K562 (cell line): ENCODE measurements at regions not wholly inside any gene's neighbourhood (a gene's known extent, or its start where the extent isn't known, plus 50 kb on each side); places are given as distances from the start of the nearest gene placed in this dataset.
A peak's percentile ranks its signal among the peaks of the same experiment; 100 is the strongest.

Experiments
- DACH1 ChIP-seq: fragments of 450-650 bp; IDR thresholded peaks from 2 replicates; pipeline ENCODE4 v1.6.1; 2018; ENCODE audit not compliant: partially characterized antibody
- EWSR1 ChIP-seq: fragments of 450-650 bp; IDR thresholded peaks from 2 replicates; pipeline ENCODE4 v1.6.1; 2018; ENCODE audit warnings: borderline replicate concordance, mild to moderate bottlenecking, low read depth, moderate library complexity; ENCODE audit not compliant: partially characterized antibody
- FOXM1 ChIP-seq, 2 experiments: fragments of 450-650 bp in 1 of 2; sonication (generic) in 1 of 2; formaldehyde crosslinking in 1 of 2; IDR thresholded peaks; 2 replicates each; pipeline versions ENCODE4 v1.6.1 to v1.9.0; 2017 to 2022; ENCODE audit warnings: low read depth in 2 of 2, mild to moderate bottlenecking in 2 of 2, missing genetic modification reagents in 1 of 2, moderate library complexity in 1 of 2
- GTF2A2 ChIP-seq: IDR thresholded peaks from 2 replicates; pipeline ENCODE4 v1.6.1; 2016; ENCODE audit warnings: mild to moderate bottlenecking, missing genetic modification characterization, missing compliant biosample characterization
- HDGF ChIP-seq: fragments of 450-650 bp; IDR thresholded peaks from 2 replicates; pipeline ENCODE4 v1.6.1; 2016
- HES1 ChIP-seq: fragments of 450-650 bp; IDR thresholded peaks from 2 replicates; pipeline ENCODE4 v1.6.1; 2016; ENCODE audit warnings: low read depth, mild to moderate bottlenecking, moderate library complexity
- HSF4 ChIP-seq: fragments of 250-450 bp; sonication (Bioruptor Pico); IDR thresholded peaks from 2 replicates; pipeline ENCODE4 v2.1.2; 2022; ENCODE audit warnings: mild to moderate bottlenecking, moderate library complexity, borderline replicate concordance
- ILK ChIP-seq: fragments of 450-650 bp; IDR thresholded peaks from 2 replicates; pipeline ENCODE4 v1.6.1; 2016; ENCODE audit warnings: missing genetic modification characterization, low read depth, mild to moderate bottlenecking, missing compliant biosample characterization, moderate library complexity, borderline replicate concordance
- KDM1A ChIP-seq, 2 experiments: fragments of 450-650 bp; IDR thresholded peaks; 2 replicates each; pipeline ENCODE4 v1.6.1; 2016; ENCODE audit warnings: mild to moderate bottlenecking in 2 of 2
- MYC ChIP-seq, 2 experiments: fragments of 250-450 bp in 1 of 2; sonication (Bioruptor Pico) in 1 of 2; IDR thresholded peaks; 2 replicates each; pipeline versions ENCODE4 v1.5.1 to v1.6.1; 2012 to 2021; ENCODE audit warnings: low read depth in 2 of 2, borderline replicate concordance in 1 of 2, improper control_type of control experiment in 1 of 2, low read length in 1 of 2, mild to moderate bottlenecking in 1 of 2, moderate library complexity in 1 of 2
- RBM22 ChIP-seq: fragments of 200-400 bp; formaldehyde crosslinking; IDR thresholded peaks from 2 replicates; pipeline ENCODE4 v1.6.1; 2018; ENCODE audit warnings: low read length, low read depth; ENCODE audit not compliant: poor library complexity, severe bottlenecking
- SMARCA5 ChIP-seq: fragments of 450-650 bp; IDR thresholded peaks from 2 replicates; pipeline ENCODE4 v1.6.1; 2016
- SNAPC5 ChIP-seq: fragments of 250-450 bp; sonication (Bioruptor Pico); IDR thresholded peaks from 2 replicates; pipeline ENCODE4 v1.8.0; 2021; ENCODE audit warnings: moderate library complexity, mild to moderate bottlenecking, inconsistent platforms
- SNRNP70 ChIP-seq: fragments of 200-400 bp; formaldehyde crosslinking; optimal IDR thresholded peaks from 2 replicates; pipeline ENCODE3; 2017; ENCODE audit warnings: low read depth, low read length
- YY1 ChIP-seq, 3 experiments: IDR thresholded peaks; 2 replicates each; pipeline ENCODE4 v1.6.1; 2011; ENCODE audit warnings: low read length in 2 of 3, mild to moderate bottlenecking in 2 of 3, moderate library complexity in 2 of 3, borderline replicate concordance in 1 of 3, control low read depth in 1 of 3, low read depth in 1 of 3; ENCODE audit not compliant: insufficient read depth in 3 of 3, insufficient replicate concordance in 2 of 3, control insufficient read depth in 1 of 3, insufficient read length in 1 of 3; ENCODE audit errors: extremely low read depth in 1 of 3
- ZBED1 ChIP-seq: IDR thresholded peaks from 2 replicates; pipeline ENCODE4 v1.6.1; 2014
- ZNF143 ChIP-seq: sonication (generic); formaldehyde crosslinking; IDR thresholded peaks from 2 replicates; pipeline ENCODE4 v1.9.0; 2022; ENCODE audit warnings: mild to moderate bottlenecking, missing genetic modification reagents
- ZNF197 ChIP-seq: fragments of 200-800 bp; sonication (Bioruptor generic); IDR thresholded peaks from 2 replicates; pipeline ENCODE4 v1.6.1; 2016; ENCODE audit warnings: low read depth, missing genetic modification characterization, missing compliant biosample characterization
- ZNF232 ChIP-seq: sonication (generic); formaldehyde crosslinking; IDR thresholded peaks from 2 replicates; pipeline ENCODE4 v1.8.0; 2022; ENCODE audit warnings: mild to moderate bottlenecking, missing genetic modification reagents
- ZNF431 ChIP-seq: sonication (generic); formaldehyde crosslinking; IDR thresholded peaks from 2 replicates; pipeline ENCODE4 v1.8.0; 2022; ENCODE audit warnings: mild to moderate bottlenecking, missing genetic modification reagents
- ZNF507 ChIP-seq: conservative IDR thresholded peaks from 2 replicates; pipeline ENCODE4 v1.6.1; 2017; ENCODE audit warnings: missing genetic modification characterization, missing compliant biosample characterization
- ZNF589 ChIP-seq: fragments of 200-800 bp; sonication (Bioruptor generic); IDR thresholded peaks from 2 replicates; pipeline ENCODE4 v1.6.1; 2016; ENCODE audit warnings: low read depth, missing genetic modification characterization, missing compliant biosample characterization
- ZNF639 ChIP-seq, 2 experiments: fragments of 200-800 bp in 1 of 2; sonication (Bioruptor generic) in 1 of 2; sonication (generic) in 1 of 2; formaldehyde crosslinking in 1 of 2; IDR thresholded peaks in 1 of 2; conservative IDR thresholded peaks in 1 of 2; 2 replicates each; pipeline versions ENCODE4 v1.5.0 to v1.6.1; 2016 to 2020; ENCODE audit warnings: missing compliant biosample characterization in 1 of 2, missing genetic modification characterization in 1 of 2, missing genetic modification reagents in 1 of 2
- ZNF644 ChIP-seq: fragments of 200-800 bp; sonication (Bioruptor generic); IDR thresholded peaks from 2 replicates; pipeline ENCODE4 v1.6.1; 2016; ENCODE audit warnings: low read depth, missing genetic modification characterization, missing compliant biosample characterization
- TF ChIP-seq, protein P1 (sequence below): fragments of 450-650 bp; IDR thresholded peaks from 2 replicates; pipeline ENCODE4 v1.7.0; 2016; ENCODE audit warnings: borderline replicate concordance

DNA sequence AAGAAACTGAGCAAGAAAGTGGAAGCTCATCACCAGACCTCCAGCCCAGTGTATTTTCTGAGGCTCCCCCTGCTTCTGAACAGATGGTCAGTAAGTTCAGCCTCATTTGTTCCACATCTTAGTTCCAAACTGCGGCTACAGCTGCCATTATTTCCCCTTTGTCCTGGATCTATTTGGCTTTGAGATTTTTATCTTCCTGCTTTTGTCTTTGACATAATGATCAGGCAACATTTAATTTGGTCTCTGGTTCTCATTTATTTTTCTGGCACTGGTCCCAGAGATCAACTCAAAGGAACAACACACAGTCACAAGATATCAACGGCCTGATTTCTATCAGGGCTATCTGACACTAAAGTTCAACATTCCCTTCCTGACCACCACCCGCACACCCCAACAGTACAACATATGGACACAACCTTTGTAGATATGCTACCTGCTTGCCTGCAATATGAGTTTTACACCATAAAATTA lies 137.5 kb downstream of the FAM76B start (continued):
- TF ChIP-seq ZNF644 (tag) = no peak
- TF ChIP-seq SNAPC5 = no peak
- TF ChIP-seq YY1 (IDR thresholded peaks at IDR 0.05; ENCODE audit: borderline replicate concordance in 1 of 3, control insufficient read depth in 1 of 3, extremely low read depth in 1 of 3, insufficient read depth in 3 of 3, insufficient read length in 1 of 3, insufficient replicate concordance in 2 of 3, low read depth in 1 of 3, low read length in 2 of 3) = no peak
- no peak for TF ChIP-seq GTF2A2 (tag)
- TF ChIP-seq ZNF143 (CRISPR knock-in tag) = no peak
- no peak for TF ChIP-seq ILK (tag)
- no peak for TF ChIP-seq SMARCA5
- TF ChIP-seq ZBED1 = no peak
- TF ChIP-seq ZNF639 (CRISPR knock-in tag; conservative IDR thresholded peaks at IDR 0.05 in 1 of 2, IDR thresholded peaks at IDR 0.05 in 1 of 2) = peak in 1 of 2 experiments; percentile 48; a peak in 1 of 4 replicates
- no peak for TF ChIP-seq HDGF
- 0 out of 2 replicates have a peak, but pooled peaks have one; percentile 74 for TF ChIP-seq ZNF197 (CRISPR knock-in tag)
- TF ChIP-seq FOXM1 (IDR thresholded peaks at IDR 0.05; ENCODE audit: low read depth) = peak; percentile 52
- TF ChIP-seq FOXM1 (CRISPR knock-in tag; IDR thresholded peaks at IDR 0.05; ENCODE audit: low read depth) = no peak
- peak; percentile 11; the same call in 1 of the 2 replicates for TF ChIP-seq MYC (IDR thresholded peaks at IDR 0.05; ENCODE audit: low read depth, low read length)
- no peak for TF ChIP-seq MYC (CRISPR knock-in tag; IDR thresholded peaks at IDR 0.05; ENCODE audit: borderline replicate concordance, low read depth)
- TF ChIP-seq HSF4 (CRISPR knock-in tag) = no peak
- no peak for TF ChIP-seq RBM22
- peak; percentile 32; the same call in 1 of the 2 replicates for TF ChIP-seq HES1
- no peak for TF ChIP-seq ZNF507 (tag)
- no peak for TF ChIP-seq ZNF431 (CRISPR knock-in tag)
- TF ChIP-seq, protein P1, sequence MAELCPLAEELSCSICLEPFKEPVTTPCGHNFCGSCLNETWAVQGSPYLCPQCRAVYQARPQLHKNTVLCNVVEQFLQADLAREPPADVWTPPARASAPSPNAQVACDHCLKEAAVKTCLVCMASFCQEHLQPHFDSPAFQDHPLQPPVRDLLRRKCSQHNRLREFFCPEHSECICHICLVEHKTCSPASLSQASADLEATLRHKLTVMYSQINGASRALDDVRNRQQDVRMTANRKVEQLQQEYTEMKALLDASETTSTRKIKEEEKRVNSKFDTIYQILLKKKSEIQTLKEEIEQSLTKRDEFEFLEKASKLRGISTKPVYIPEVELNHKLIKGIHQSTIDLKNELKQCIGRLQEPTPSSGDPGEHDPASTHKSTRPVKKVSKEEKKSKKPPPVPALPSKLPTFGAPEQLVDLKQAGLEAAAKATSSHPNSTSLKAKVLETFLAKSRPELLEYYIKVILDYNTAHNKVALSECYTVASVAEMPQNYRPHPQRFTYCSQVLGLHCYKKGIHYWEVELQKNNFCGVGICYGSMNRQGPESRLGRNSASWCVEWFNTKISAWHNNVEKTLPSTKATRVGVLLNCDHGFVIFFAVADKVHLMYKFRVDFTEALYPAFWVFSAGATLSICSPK = no peak
- TF ChIP-seq EWSR1 = no peak
- no peak for TF ChIP-seq ZNF589 (CRISPR knock-in tag)
- no peak for TF ChIP-seq DACH1
- no peak for TF ChIP-seq KDM1A (IDR thresholded peaks at IDR 0.05)
- TF ChIP-seq ZNF232 (CRISPR knock-in tag) = no peak
- TF ChIP-seq SNRNP70 = no peak
